ENCODE measurements at regions not wholly inside any gene's neighbourhood (a gene's known extent, or its start where the extent isn't known, plus 50 kb on each side); places are given as distances from the start of the nearest gene placed in this dataset.
"Not testable (repeated sequence)": the region's sequence is repeated elsewhere in the genome, so short reads cannot be mapped to it uniquely, and the experiment has no call there.

- DNase-seq = no peak
These were observed 90.5 kb upstream of the RANBP3L start for GRCh38 chr5:36392186-36392585.

GRCh38 chr5:36392818-36393217 lies 91.1 kb upstream of the RANBP3L start:
- no peak for DNase-seq

- no peak for DNase-seq
These were observed 92.1 kb upstream of the RANBP3L start for GRCh38 chr5:36393656-36394428.

- no peak for DNase-seq
These were observed 93.6 kb upstream of the RANBP3L start for GRCh38 chr5:36395260-36395659.

- not testable (repeated sequence) for DNase-seq
These were observed 94.2 kb upstream of the RANBP3L start for GRCh38 chr5:36395947-36396346.

- DNase-seq = no peak
These were observed 94.9 kb upstream of the RANBP3L start for GRCh38 chr5:36396640-36397039.

GRCh38 chr5:36397901-36398536 lies 96.3 kb upstream of the RANBP3L start:
- DNase-seq = no peak

GRCh38 chr5:36402512-36402906 lies 100.8 kb upstream of the RANBP3L start:
- no peak for DNase-seq

- DNase-seq = peak; percentile 15
These were observed 102.1 kb upstream of the RANBP3L start for GRCh38 chr5:36403632-36404311.

GRCh38 chr5:36406023-36406422 lies 104.3 kb upstream of the RANBP3L start:
- no peak for DNase-seq

GRCh38 chr5:36407396-36407795 lies 105.7 kb upstream of the RANBP3L start:
- DNase-seq = no peak

- not testable (repeated sequence) for DNase-seq
These were observed 108.0 kb upstream of the RANBP3L start for GRCh38 chr5:36409711-36410110.

GRCh38 chr5:36410672-36411071 lies 109.0 kb upstream of the RANBP3L start:
- not testable (repeated sequence) for DNase-seq

- DNase-seq = no peak
These were observed 113.2 kb upstream of the RANBP3L start for GRCh38 chr5:36414869-36415282.

- DNase-seq = no peak
These were observed 114.9 kb upstream of the RANBP3L start for GRCh38 chr5:36416605-36417004.

- no peak for DNase-seq
These were observed 115.5 kb upstream of the RANBP3L start for GRCh38 chr5:36417221-36417620.

- no peak for DNase-seq
These were observed 116.0 kb upstream of the RANBP3L start for GRCh38 chr5:36417668-36418067.

- no peak for DNase-seq
These were observed 116.7 kb upstream of the RANBP3L start for GRCh38 chr5:36418152-36418979.

GRCh38 chr5:36421256-36421655 lies 119.6 kb upstream of the RANBP3L start:
- no peak for DNase-seq

- DNase-seq = no peak
These were observed 121.2 kb upstream of the RANBP3L start for GRCh38 chr5:36422952-36423351.

GRCh38 chr5:36423578-36424307 lies 122.0 kb upstream of the RANBP3L start:
- DNase-seq = no peak

GRCh38 chr5:36426070-36426469 lies 124.4 kb upstream of the RANBP3L start:
- DNase-seq = not testable (repeated sequence)

All from T1000 (cell line).